GM23338 (cell line): ENCODE measurements at regions not wholly inside any gene's neighbourhood (a gene's known extent, or its start where the extent isn't known, plus 50 kb on each side); places are given as distances from the start of the nearest gene placed in this dataset.

Experiments
- ATAC-seq: fragments of 200-7000 bp; cut with Tn5 transposase; 3 replicates; pipeline ENCODE4 v1.9.1; 2020
- DNase-seq: peaks from one replicate; pipeline ENCODE4 v3.0.0-alpha.2; 2015; ENCODE audit warnings: low spot score
- H2AFZ ChIP-seq: fragments of 200-600 bp; sonication (generic); 2 replicates; pipeline ENCODE4 v1.8.0; 2016; ENCODE audit warnings: antibody characterized with exemption, mild to moderate bottlenecking, moderate library complexity
- H3F3A ChIP-seq: fragments of 200-600 bp; sonication (generic); replicated peaks from 2 replicates; pipeline ENCODE4 v1.8.0; 2017; ENCODE audit warnings: antibody characterized with exemption, mixed run types, low read depth
- H3K27ac ChIP-seq: fragments of 200-600 bp; sonication (generic); 2 replicates; pipeline ENCODE4 v1.6.1; 2016; ENCODE audit warnings: low read depth
- H3K27me3 ChIP-seq: fragments of 200-600 bp; sonication (generic); 2 replicates; pipeline ENCODE4 v1.8.0; 2016; ENCODE audit warnings: mild to moderate bottlenecking, mixed run types, moderate library complexity; ENCODE audit not compliant: insufficient read depth
- H3K36me3 ChIP-seq: fragments of 200-600 bp; sonication (generic); 2 replicates; pipeline ENCODE4 v1.8.0; 2016; ENCODE audit warnings: mild to moderate bottlenecking; ENCODE audit not compliant: insufficient read depth
- H3K4me1 ChIP-seq: fragments of 200-600 bp; sonication (generic); 2 replicates; pipeline ENCODE4 v1.8.0; 2016; ENCODE audit warnings: mild to moderate bottlenecking, moderate library complexity; ENCODE audit not compliant: insufficient read depth
- H3K4me2 ChIP-seq: fragments of 200-600 bp; sonication (generic); 2 replicates; pipeline ENCODE4 v1.7.1; 2017; ENCODE audit warnings: mixed run types
- H3K4me3 ChIP-seq: fragments of 200-600 bp; sonication (generic); 2 replicates; pipeline ENCODE4 v1.6.1; 2016; ENCODE audit warnings: mixed run types
- H3K79me2 ChIP-seq: fragments of 200-600 bp; sonication (generic); replicated peaks from 2 replicates; pipeline ENCODE4 v1.8.0; 2017; ENCODE audit warnings: mild to moderate bottlenecking; ENCODE audit not compliant: insufficient read depth
- H3K9me2 ChIP-seq: fragments of 200-600 bp; sonication (generic); 2 replicates; pipeline ENCODE4 v1.8.0; 2017; ENCODE audit not compliant: insufficient read depth
- H4K20me1 ChIP-seq: fragments of 200-600 bp; sonication (generic); replicated peaks from 2 replicates; pipeline ENCODE4 v1.8.0; 2017; ENCODE audit warnings: mild to moderate bottlenecking; ENCODE audit not compliant: insufficient read depth
- H3K27ac Mint-ChIP-seq: 2 replicates; pipeline ENCODE4 v1.8.0; 2020; ENCODE audit warnings: inconsistent platforms, mild to moderate bottlenecking, moderate library complexity, mixed read lengths
- H3K27me3 Mint-ChIP-seq: 3 replicates; pipeline ENCODE4 v1.8.0; 2022; ENCODE audit warnings: low read depth, mild to moderate bottlenecking, moderate library complexity, mixed read lengths, inconsistent platforms; ENCODE audit not compliant: insufficient read depth, poor library complexity
- H3K36me3 Mint-ChIP-seq: 3 replicates; pipeline ENCODE4 v1.8.0; 2021; ENCODE audit warnings: low read depth, mild to moderate bottlenecking, inconsistent platforms, moderate library complexity, mixed read lengths
- H3K4me1 Mint-ChIP-seq: 3 replicates; pipeline ENCODE4 v1.8.0; 2020; ENCODE audit warnings: mild to moderate bottlenecking, inconsistent platforms, mixed read lengths
- H3K4me3 Mint-ChIP-seq: 3 replicates; pipeline ENCODE4 v1.8.0; 2021; ENCODE audit warnings: moderate library complexity, mild to moderate bottlenecking, inconsistent platforms, mixed read lengths
- H3K9me3 Mint-ChIP-seq: 3 replicates; pipeline ENCODE4 v1.8.0; 2020; ENCODE audit warnings: moderate library complexity, mild to moderate bottlenecking, inconsistent platforms, mixed read lengths
- CREB1 ChIP-seq: fragments of 250-450 bp; sonication (Bioruptor Pico); IDR thresholded peaks from 2 replicates; pipeline ENCODE4 v1.5.0; 2020; ENCODE audit warnings: low read depth, mild to moderate bottlenecking, moderate library complexity
- CTCF ChIP-seq, 2 experiments: fragments of 200-600 bp in 1 of 2; sonication (generic) in 1 of 2; conservative IDR thresholded peaks; 2 replicates each; pipeline versions ENCODE4 v1.5.1 to v1.6.1; 2016 to 2017; ENCODE audit warnings: antibody characterized with exemption in 2 of 2, low read depth in 2 of 2, mild to moderate bottlenecking in 2 of 2, moderate library complexity in 1 of 2
- ETS1 ChIP-seq: IDR thresholded peaks from 2 replicates; pipeline ENCODE4 v1.6.1; 2016; ENCODE audit warnings: antibody characterized with exemption
- EZH2 ChIP-seq: fragments of 200-600 bp; sonication (generic); IDR thresholded peaks from one replicate; pipeline ENCODE4 v1.8.0; 2017; ENCODE audit warnings: antibody characterized with exemption, mild to moderate bottlenecking, low read depth; ENCODE audit not compliant: unreplicated experiment
- EZH2phosphoT487 ChIP-seq: fragments of 200-600 bp; sonication (generic); IDR thresholded peaks from one replicate; pipeline ENCODE4 v1.8.1; 2018; ENCODE audit warnings: antibody characterized with exemption; ENCODE audit not compliant: unreplicated experiment
- JUNB ChIP-seq: IDR thresholded peaks from one replicate; pipeline ENCODE4 v1.6.1; 2016; ENCODE audit warnings: antibody characterized with exemption; ENCODE audit not compliant: unreplicated experiment
- NANOG ChIP-seq: IDR thresholded peaks from 2 replicates; pipeline ENCODE4 v1.6.1; 2016; ENCODE audit warnings: antibody characterized with exemption, borderline replicate concordance
- POLR2AphosphoS5 ChIP-seq: IDR thresholded peaks from 2 replicates; pipeline ENCODE4 v1.6.1; 2016; ENCODE audit warnings: antibody characterized with exemption, low read depth
- REST ChIP-seq: IDR thresholded peaks from one replicate; pipeline ENCODE4 v1.6.1; 2018; ENCODE audit warnings: antibody characterized with exemption; ENCODE audit not compliant: unreplicated experiment
- STAT1 ChIP-seq: IDR thresholded peaks from one replicate; pipeline ENCODE4 v1.6.1; 2016; ENCODE audit warnings: antibody characterized with exemption; ENCODE audit not compliant: unreplicated experiment
- ZNF114 ChIP-seq: fragments of 250-450 bp; sonication (Bioruptor Pico); IDR thresholded peaks from 2 replicates; pipeline ENCODE4 v1.5.0; 2020; ENCODE audit warnings: mild to moderate bottlenecking, moderate library complexity
- ZNF331 ChIP-seq: fragments of 250-450 bp; sonication (Bioruptor Pico); IDR thresholded peaks from 2 replicates; pipeline ENCODE4 v1.5.0; 2020; ENCODE audit warnings: low read depth, mild to moderate bottlenecking, moderate library complexity
- ZNF462 ChIP-seq: fragments of 250-450 bp; sonication (Bioruptor Pico); IDR thresholded peaks from 2 replicates; pipeline ENCODE4 v1.5.0; 2020; ENCODE audit warnings: mild to moderate bottlenecking, moderate library complexity

GRCh38 chr17:12600349-12600748, 65.3 kb upstream of the MYOCD start:
- ATAC-seq (no peak), DNase-seq (no peak)
- Mint-ChIP-seq H3K4me3 (no peak overlapping the region), H3K9me3 (no peaks in the 10 kb centered on the region), H3K27me3 (peaks cover 2% of the 10 kb centered on the region), H3K27ac (no peak overlapping the region), H3K36me3 (no peaks in the 10 kb centered on the region), H3K4me1 (no peaks in the 10 kb centered on the region)
- no peak for TF ChIP-seq EZH2
- TF ChIP-seq STAT1 = no peak
- TF ChIP-seq ETS1 = no peak
- TF ChIP-seq REST = no peak
- TF ChIP-seq CREB1 (CRISPR knock-in tag) = no peak
- no peak for TF ChIP-seq ZNF462 (CRISPR knock-in tag)
- no peak for TF ChIP-seq CTCF (conservative IDR thresholded peaks at IDR 0.05; ENCODE audit: low read depth in 2 of 2)
- no peak for TF ChIP-seq ZNF331 (CRISPR knock-in tag)
- no peak for TF ChIP-seq ZNF114
- no peak for TF ChIP-seq NANOG
- TF ChIP-seq POLR2AphosphoS5 = no peak
- no peak for TF ChIP-seq JUNB
- TF ChIP-seq EZH2phosphoT487 = no peak
- H3K36me3 ChIP-seq = no peaks in the 10 kb centered on the region
- no peak overlapping the region for H3K4me3 ChIP-seq
- H2AFZ ChIP-seq = no peak overlapping the region
- H3K27ac ChIP-seq = no peak overlapping the region
- no peaks in the 10 kb centered on the region for H4K20me1 ChIP-seq
- no peaks in the 10 kb centered on the region for H3K79me2 ChIP-seq
- H3F3A ChIP-seq = no peaks in the 10 kb centered on the region
- H3K4me1 ChIP-seq = no peaks in the 10 kb centered on the region
- no peaks in the 10 kb centered on the region for H3K27me3 ChIP-seq
- no peaks in the 10 kb centered on the region for H3K9me2 ChIP-seq
- no peak overlapping the region for H3K4me2 ChIP-seq
